Posterior vena cava (tissue), 2 donors: ENCODE measurements at regions not wholly inside any gene's neighbourhood (a gene's known extent, or its start where the extent isn't known, plus 50 kb on each side); places are given as distances from the start of the nearest gene placed in this dataset.
A peak's percentile ranks its signal among the peaks of the same experiment; 100 is the strongest.
"Not testable (repeated sequence)": the region's sequence is repeated elsewhere in the genome, so short reads cannot be mapped to it uniquely, and the experiment has no call there.

Experiments
- DNase-seq: peaks from one replicate; pipeline ENCODE4 v3.0.0-alpha.2; 2020; ENCODE audit warnings: low spot score
- intact Hi-C, 2 donors: fragments of 100-400 bp; cut with DNase I; formaldehyde crosslinking; loops; one replicate each; pipeline versions ENCODE4 v1.14.1 to v1.14.2; 2022 to 2023
- donor health status: DM: yes; HTN: yes; CAD: no.
- donor health status: DM: yes; HTN: yes; CAD: no.

GRCh38 chr11:48649064-48649463, 160.5 kb downstream of the OR4A47 start:
- intact Hi-C loops = not testable (repeated sequence)
- peak; percentile 58 for DNase-seq

DNA sequence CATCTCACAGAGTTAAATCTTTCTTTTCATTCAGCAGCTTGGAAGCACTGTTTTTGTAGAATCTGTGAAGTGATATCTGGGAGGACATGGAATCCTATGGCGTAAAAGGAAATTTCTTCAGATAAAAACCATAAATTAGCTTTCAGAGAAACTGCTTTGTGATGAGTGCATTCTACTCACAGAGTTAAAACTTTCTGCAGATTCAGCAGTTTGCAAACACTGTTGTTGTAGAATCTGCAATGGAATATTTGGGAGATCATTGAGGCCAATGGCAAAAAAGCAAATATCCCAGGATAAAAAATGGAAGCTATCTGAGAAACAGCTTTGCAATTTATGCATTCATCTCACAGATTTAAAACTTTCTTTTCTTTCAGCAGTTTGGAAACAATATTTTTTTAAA, 180.6 kb downstream of the OR4A47 start:
- no peak for DNase-seq
- intact Hi-C loops = no loop called here

DNA sequence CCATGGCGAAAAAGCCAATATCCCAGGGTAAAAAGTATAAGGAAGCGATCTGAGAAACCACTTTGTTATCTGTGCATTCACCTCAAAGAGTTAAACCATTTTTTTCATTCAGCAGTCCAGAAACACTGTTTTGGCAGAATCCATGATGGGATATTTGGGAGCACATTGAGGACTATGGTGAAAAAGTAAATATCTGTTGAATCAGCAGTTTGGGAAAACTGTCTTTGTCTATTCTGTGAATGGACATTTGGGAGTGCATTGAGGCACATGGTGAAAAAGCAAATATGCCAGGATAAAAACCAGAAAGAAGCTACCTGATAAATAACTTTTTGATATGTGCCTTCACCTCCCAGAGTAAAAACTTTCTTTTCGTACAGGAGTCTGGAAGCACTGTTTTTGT, 187.4 kb downstream of the OR4A47 start:
- DNase-seq = no peak
- intact Hi-C loops = no loop called here

GRCh38 chr11:48683226-48683720, 194.7 kb downstream of the OR4A47 start:
- peak; percentile 10 for DNase-seq
- intact Hi-C loops = no loop called here

DNA sequence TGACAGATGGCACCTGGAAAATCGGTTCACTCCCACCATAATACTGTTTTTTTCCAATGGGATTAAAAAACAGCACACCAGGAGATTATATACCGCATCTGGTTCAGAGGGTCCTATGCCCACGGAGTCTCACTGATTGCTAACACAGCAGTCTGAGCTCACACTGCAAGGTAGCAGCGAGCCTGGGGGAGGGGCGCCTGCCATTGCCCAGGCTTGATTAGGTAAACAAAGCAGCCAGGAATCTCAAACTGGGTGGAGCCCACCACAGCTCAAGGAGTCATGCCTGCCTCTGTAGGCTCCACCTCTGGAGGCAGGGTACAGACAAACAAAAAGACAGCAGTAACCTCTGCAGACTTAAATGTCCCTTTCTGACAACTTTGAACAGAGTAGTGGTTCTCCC, 240.9 kb downstream of the OR4A47 start:
- DNase-seq = peak; percentile 53
- intact Hi-C loops = not testable (repeated sequence)

DNA sequence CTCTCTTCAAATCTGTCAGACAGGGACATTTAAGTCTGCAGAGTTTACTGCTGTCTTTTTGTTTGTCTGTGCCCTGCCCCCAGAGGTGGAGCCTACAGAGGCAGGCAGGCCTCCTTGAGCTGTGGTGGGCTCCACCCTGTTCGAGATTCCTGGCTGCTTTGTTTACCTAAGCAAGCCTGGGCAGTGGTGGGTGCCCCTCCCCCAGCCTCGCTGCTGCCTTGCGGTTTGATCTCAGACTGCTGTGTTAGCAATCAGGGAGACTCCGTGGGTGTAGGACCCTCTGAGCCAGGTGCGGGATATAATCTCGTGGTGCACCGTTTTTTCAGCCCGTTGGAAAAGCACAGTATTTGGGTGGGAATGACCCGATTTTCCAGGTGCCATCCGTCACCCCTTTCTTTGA, 233.6 kb downstream of the TRIM51G start:
- intact Hi-C loops = not testable (repeated sequence)
- peak; percentile 50 for DNase-seq
